Kidney glomerular epithelial cell (primary cell): ENCODE measurements at regions not wholly inside any gene's neighbourhood (a gene's known extent, or its start where the extent isn't known, plus 50 kb on each side); places are given as distances from the start of the nearest gene placed in this dataset.
"Not testable (repeated sequence)": the region's sequence is repeated elsewhere in the genome, so short reads cannot be mapped to it uniquely, and the experiment has no call there.

Source experiments
- DNase-seq: peaks from one replicate; lab custom pipeline; 2025; lab: John Stamatoyannopoulos, UW

GRCh38 chr20:12949429-12949980 is 59.3 kb upstream of the SPTLC3 start:
- DNase-seq: no peak

GRCh38 chr20:12954254-12954653 is 54.5 kb upstream of the SPTLC3 start:
- not testable (repeated sequence) for DNase-seq

- DNase-seq: no peak
Observed at GRCh38 chr20:12955611-12956010, 53.2 kb upstream of the SPTLC3 start.

GRCh38 chr20:12956303-12956702 is 52.5 kb upstream of the SPTLC3 start:
- no peak for DNase-seq

- no peak for DNase-seq
Observed at GRCh38 chr20:12957968-12958367, 50.8 kb upstream of the SPTLC3 start.
